ENCODE measurements at regions not wholly inside any gene's neighbourhood (a gene's known extent, or its start where the extent isn't known, plus 50 kb on each side); places are given as distances from the start of the nearest gene placed in this dataset.

- no peak for ATAC-seq
- TF ChIP-seq ZNF70 (CRISPR knock-in tag; IDR thresholded peaks at IDR 0.05), result no peak
- TF ChIP-seq ARNTL (CRISPR knock-in tag; IDR thresholded peaks at IDR 0.05; ENCODE audit: borderline replicate concordance, low read depth), result no peak
- TF ChIP-seq ZFP30 (CRISPR knock-in tag; IDR thresholded peaks at IDR 0.05), result 0 out of 2 replicates have a peak, but pooled peaks have one; percentile 8
- peak; percentile 62; the same call in 1 of the 2 replicates for TF ChIP-seq TCF4 (CRISPR knock-in tag; IDR thresholded peaks at IDR 0.05; ENCODE audit: borderline replicate concordance)
- peak; percentile 62 for TF ChIP-seq ISL1 (CRISPR knock-in tag; IDR thresholded peaks at IDR 0.05)
Measured at GRCh38 chr11:122339436-122340060, 223.5 kb upstream of the BLID start.

- TF ChIP-seq ZNF70 (CRISPR knock-in tag; IDR thresholded peaks at IDR 0.05), result no peak
- TF ChIP-seq OSR1 (CRISPR knock-in tag; IDR thresholded peaks at IDR 0.05), result no peak
- no peak for TF ChIP-seq BACH2 (CRISPR knock-in tag; IDR thresholded peaks at IDR 0.05; ENCODE audit: borderline replicate concordance)
- no peak for ATAC-seq
Measured at GRCh38 chr11:122337704-122338103, 221.7 kb upstream of the BLID start.

GRCh38 chr11:122337241-122337640 lies 221.2 kb upstream of the BLID start:
- TF ChIP-seq ZNF565 (CRISPR knock-in tag; conservative IDR thresholded peaks at IDR 0.05; ENCODE audit: low read depth) (no peak), ZNF8 (CRISPR knock-in tag; IDR thresholded peaks at IDR 0.05) (no peak), OSR1 (CRISPR knock-in tag; IDR thresholded peaks at IDR 0.05) (no peak), ISL1 (CRISPR knock-in tag; IDR thresholded peaks at IDR 0.05) (no peak), CSDC2 (CRISPR knock-in tag; IDR thresholded peaks at IDR 0.05) (no peak), TSHZ2 (CRISPR knock-in tag; IDR thresholded peaks at IDR 0.05) (no peak), RARB (CRISPR knock-in tag; IDR thresholded peaks at IDR 0.05) (no peak), TOX (CRISPR knock-in tag; IDR thresholded peaks at IDR 0.05; ENCODE audit: borderline replicate concordance) (no peak)
- ATAC-seq, result no peak

- TF ChIP-seq ZNF8 (CRISPR knock-in tag; IDR thresholded peaks at IDR 0.05) (no peak), ZFP3 (CRISPR knock-in tag; IDR thresholded peaks at IDR 0.05) (no peak), SNAI2 (CRISPR knock-in tag; IDR thresholded peaks at IDR 0.05) (no peak), POU6F1 (CRISPR knock-in tag; IDR thresholded peaks at IDR 0.05; ENCODE audit: borderline replicate concordance, low read depth) (no peak), PATZ1 (CRISPR knock-in tag; IDR thresholded peaks at IDR 0.05; ENCODE audit: borderline replicate concordance) (no peak), RARB (CRISPR knock-in tag; IDR thresholded peaks at IDR 0.05) (no peak), GLIS3 (CRISPR knock-in tag; IDR thresholded peaks at IDR 0.05) (no peak), CSDC2 (CRISPR knock-in tag; IDR thresholded peaks at IDR 0.05) (no peak), CSRNP3 (CRISPR knock-in tag; IDR thresholded peaks at IDR 0.05) (no peak), ZC3H10 (CRISPR knock-in tag; IDR thresholded peaks at IDR 0.05) (no peak), ESRRG (CRISPR knock-in tag; IDR thresholded peaks at IDR 0.05) (no peak)
- no peak for ATAC-seq
Measured at GRCh38 chr11:122336706-122337105, 220.7 kb upstream of the BLID start.

Measured in SK-N-SH treated with all-trans-retinoic acid at 6 μM for 48 hours (cell line).